22Rv1 (cell line): ENCODE measurements at regions not wholly inside any gene's neighbourhood (a gene's known extent, or its start where the extent isn't known, plus 50 kb on each side); places are given as distances from the start of the nearest gene placed in this dataset.

Experiments
- CTCF ChIP-seq: fragments of 450-650 bp; IDR thresholded peaks from 2 replicates; pipeline ENCODE4 v1.5.1; 2017; ENCODE audit warnings: mild to moderate bottlenecking
- ZFX ChIP-seq: fragments of 450-650 bp; IDR thresholded peaks from 2 replicates; pipeline ENCODE4 v1.6.1; 2017; ENCODE audit warnings: antibody characterized with exemption, borderline replicate concordance

GRCh38 chr6:94535798-94536197 is 1041.5 kb upstream of the MANEA start:
- no peak for TF ChIP-seq CTCF
- TF ChIP-seq ZFX, result no peak
